GM13977 (cell line): ENCODE measurements at regions not wholly inside any gene's neighbourhood (a gene's known extent, or its start where the extent isn't known, plus 50 kb on each side); places are given as distances from the start of the nearest gene placed in this dataset.

Source experiments
- DNase-seq: peaks from one replicate; pipeline ENCODE4 v3.0.0; 2012; ENCODE audit warnings: low spot score
- CTCF ChIP-seq: IDR thresholded peaks from 2 replicates; pipeline ENCODE4 v1.5.1; 2012; ENCODE audit warnings: mild to moderate bottlenecking, control low read depth; ENCODE audit not compliant: insufficient read depth; ENCODE audit errors: extremely low read depth, missing control alignments
- in situ Hi-C: fragments of 300-500 bp; cut with MboI; formaldehyde crosslinking; loops from one replicate; pipeline ENCODE4 v1.12.0; 2022; ENCODE audit warnings: low sequenced_read_pairs, low pct_unique_long_range_greater_than_20kb, mixed read lengths, inconsistent platforms; ENCODE audit not compliant: unreplicated experiment

- in situ Hi-C loops: no loop called here
- TF ChIP-seq CTCF: no peak
- no peak for DNase-seq
These were observed 263.3 kb upstream of the KLF6 start for GRCh38 chr10:4048236-4048864.

DNA sequence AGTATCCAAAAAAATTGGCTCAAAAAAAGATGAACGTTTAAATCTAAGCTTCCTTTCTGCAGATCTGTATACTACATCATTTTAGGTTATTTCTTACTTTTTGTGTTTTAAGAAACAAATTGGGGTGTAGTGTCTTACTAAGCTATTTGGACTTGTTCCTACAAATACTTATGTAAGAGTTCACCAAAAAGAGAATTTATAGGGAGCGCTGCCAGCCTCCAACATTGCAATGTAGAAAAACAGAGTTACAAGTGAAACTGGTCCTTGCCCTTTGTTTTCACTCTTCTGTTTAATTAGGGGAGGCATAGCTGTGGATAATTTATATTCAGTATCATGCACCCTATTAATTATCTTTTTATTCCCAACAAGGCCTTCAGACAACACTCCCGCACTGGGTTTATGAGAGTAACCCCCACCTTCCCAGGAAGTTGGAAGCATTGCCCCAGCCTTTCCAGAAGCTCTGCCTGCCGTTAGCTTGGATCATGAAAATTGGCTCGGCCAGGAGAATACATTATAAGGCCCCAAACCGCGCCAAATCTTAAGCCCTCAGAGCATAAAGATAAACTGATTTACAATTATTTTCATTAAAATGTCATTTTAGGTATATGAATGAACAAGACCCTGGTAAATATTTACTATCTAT lies 261.8 kb upstream of the KLF6 start:
- DNase-seq: no peak
- no peak for TF ChIP-seq CTCF
- in situ Hi-C loops: no loop called here

- in situ Hi-C loops: no loop called here
- peak; percentile 30 for DNase-seq
- no peak for TF ChIP-seq CTCF
These were observed 261.0 kb upstream of the KLF6 start for GRCh38 chr10:4046030-4046429.

DNA sequence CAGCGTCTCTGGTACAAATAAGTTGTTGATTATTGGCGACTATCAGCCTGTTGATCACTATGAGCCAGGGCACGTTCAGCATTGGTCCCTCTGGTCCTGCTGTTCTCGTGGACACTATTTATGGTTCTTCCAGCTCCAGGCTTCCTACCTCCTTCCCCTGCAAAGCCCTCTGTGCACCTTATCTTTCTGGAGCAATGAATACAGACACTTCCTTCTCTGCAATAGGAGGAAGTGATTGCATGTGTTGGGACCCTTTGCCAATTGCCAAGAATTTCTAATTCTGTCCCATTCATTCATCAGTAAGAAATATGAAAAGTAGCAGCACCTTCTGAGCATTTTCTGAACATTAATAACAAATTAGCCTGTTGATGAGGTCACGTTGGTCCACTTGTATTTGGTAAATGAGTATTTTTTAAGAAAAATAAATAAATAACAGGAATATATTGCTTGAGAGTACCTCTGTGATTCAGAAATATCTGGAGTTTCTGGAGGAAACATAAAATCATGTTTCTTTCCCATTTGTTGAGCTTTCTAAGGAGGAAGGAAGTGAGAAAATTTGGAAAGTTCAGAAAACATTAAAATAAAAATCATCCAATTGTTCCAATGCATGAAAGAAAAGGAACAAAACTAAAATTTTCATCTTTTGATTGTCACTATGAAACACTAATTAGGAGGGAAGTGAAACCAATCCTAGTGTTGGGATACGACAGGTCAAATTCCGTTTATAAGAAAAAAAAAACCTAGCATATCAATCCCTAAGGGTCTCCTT lies 259.1 kb upstream of the KLF6 start:
- no peak for TF ChIP-seq CTCF
- no peak for DNase-seq
- in situ Hi-C loops: no loop called here

GRCh38 chr10:4041635-4042034 lies 256.6 kb upstream of the KLF6 start:
- DNase-seq: no peak
- TF ChIP-seq CTCF: no peak
- in situ Hi-C loops: no loop called here

DNA sequence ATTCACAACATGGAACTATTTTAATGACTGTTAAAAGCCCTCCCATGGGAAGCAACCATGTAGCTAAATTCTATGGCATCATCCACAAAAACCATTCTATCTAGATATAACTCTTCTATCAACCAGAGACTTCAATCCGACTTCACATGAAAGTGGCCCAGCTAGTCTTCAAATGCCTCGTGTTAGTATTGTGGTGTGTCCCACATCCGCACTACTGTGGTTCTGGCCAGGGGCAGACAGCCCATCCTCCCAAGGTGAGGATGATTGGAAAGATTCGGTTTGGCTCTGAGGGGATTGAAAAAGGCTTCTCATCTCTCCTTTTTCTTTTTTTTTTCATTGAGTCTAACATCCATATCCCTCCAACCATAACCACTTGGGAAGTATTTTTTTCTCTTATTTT lies 253.0 kb upstream of the KLF6 start:
- in situ Hi-C loops: loop anchor here (10.0 kb wide), 1 partner anchor 87 kb away; no protein-coding TSS in a partner anchor
- DNase-seq: no peak
- no peak for TF ChIP-seq CTCF
